ENCODE measurements at regions not wholly inside any gene's neighbourhood (a gene's known extent, or its start where the extent isn't known, plus 50 kb on each side); places are given as distances from the start of the nearest gene placed in this dataset.
A peak's percentile ranks its signal among the peaks of the same experiment; 100 is the strongest.

GRCh38 chr2:180723712-180724111 lies 256.7 kb upstream of the UBE2E3 start:
- TF ChIP-seq CTCF (conservative IDR thresholded peaks at IDR 0.05): no peak
- no peak for TF ChIP-seq ZFX (IDR thresholded peaks at IDR 0.05)
- no peak overlapping the region for H3K27ac ChIP-seq

DNA sequence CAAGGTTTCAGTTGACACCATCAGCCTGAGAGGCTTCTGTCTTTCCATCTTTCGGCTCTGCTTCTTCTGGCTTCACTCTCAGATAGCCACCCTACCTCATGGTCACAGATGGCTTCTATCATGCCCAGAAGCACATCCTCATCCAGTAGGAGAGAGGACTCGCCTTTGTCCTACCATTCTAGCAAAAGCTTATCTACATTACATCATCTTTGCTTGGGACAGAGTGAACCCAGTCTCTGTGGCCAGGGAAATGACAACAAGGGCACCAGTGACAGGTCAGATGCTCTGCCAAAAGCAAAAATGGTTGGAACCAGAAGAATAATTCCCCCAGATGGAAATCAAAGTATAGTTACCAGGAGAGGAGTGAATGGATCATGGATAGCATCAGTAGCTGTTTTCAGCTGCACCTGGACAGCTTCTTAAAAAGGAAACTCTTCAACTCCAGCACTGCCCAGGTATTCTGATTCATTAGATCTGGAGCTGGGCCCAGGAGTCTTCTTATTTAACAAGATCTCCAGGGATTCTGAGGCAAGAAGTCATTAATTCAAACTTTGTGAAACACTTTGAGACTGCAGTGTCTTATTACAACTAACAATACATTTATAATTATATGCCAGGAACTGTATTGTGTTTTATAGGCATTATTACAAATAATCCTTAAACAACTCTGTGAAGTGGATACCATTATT lies 257.7 kb upstream of the UBE2E3 start:
- H3K27ac ChIP-seq: peak overlapping the region; percentile 75; the same call in 1 of the 2 replicates
- TF ChIP-seq ZFX (IDR thresholded peaks at IDR 0.05) (no peak), CTCF (conservative IDR thresholded peaks at IDR 0.05) (no peak)

GRCh38 chr2:180720829-180721228 lies 259.6 kb upstream of the UBE2E3 start:
- no peak for TF ChIP-seq CTCF (conservative IDR thresholded peaks at IDR 0.05)
- TF ChIP-seq ZFX (IDR thresholded peaks at IDR 0.05): no peak

GRCh38 chr2:180717588-180717987 lies 262.8 kb upstream of the UBE2E3 start:
- TF ChIP-seq CTCF (conservative IDR thresholded peaks at IDR 0.05): no peak
- TF ChIP-seq ZFX (IDR thresholded peaks at IDR 0.05): no peak
- H3K27ac ChIP-seq: no peak overlapping the region

More at GRCh38 chr2:180720829-180721228, 259.6 kb upstream of the UBE2E3 start:
- H3K27ac ChIP-seq: peak overlapping the region; percentile 52

DNA sequence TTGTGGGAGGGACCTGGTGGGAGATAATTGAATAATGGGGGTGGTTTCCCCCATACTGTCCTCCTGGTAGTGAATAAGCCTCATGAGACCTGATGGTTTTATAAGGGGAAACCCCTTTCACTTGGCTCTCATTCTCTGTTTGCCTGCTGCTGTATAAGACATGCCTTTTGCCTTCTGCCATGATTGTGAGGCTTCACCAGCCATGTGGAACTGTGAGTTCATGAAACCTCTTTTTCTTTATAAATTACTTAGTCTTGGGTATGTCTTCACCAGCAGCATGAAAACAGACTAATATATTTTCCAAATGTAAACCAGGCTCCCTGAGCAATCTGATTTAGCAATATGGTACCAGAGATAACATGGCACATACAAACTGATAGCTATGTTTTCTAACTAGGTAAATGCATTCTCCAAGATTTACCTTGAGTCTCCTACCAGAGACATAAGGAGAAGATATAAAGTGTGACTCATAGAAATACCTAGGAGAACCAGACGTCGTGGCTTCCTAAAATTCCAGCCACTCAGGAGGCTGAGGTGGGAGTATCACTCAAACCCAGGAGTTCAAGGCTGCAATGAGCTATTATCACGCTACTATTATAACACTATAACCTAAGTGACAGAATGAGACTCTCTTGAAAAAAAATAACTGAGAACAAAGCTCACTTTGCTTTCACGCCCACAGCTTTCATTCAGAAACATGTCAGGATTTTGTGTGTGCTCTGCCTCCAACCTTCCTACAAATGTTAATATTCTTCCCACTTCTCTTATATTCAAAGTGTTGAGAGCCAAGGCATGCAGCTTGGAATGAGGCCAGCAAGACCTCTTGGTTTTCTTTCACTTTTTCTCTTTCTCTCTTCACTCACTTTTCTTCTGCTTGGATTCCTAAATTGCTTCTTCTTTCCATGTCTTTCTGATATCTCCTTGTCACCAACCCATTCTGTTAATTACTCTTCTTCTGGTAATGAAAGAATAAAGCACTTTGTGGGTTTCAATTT lies 263.9 kb upstream of the UBE2E3 start:
- H3K27ac ChIP-seq: peak overlapping the region; percentile 80; the same call in 1 of the 2 replicates

DNA sequence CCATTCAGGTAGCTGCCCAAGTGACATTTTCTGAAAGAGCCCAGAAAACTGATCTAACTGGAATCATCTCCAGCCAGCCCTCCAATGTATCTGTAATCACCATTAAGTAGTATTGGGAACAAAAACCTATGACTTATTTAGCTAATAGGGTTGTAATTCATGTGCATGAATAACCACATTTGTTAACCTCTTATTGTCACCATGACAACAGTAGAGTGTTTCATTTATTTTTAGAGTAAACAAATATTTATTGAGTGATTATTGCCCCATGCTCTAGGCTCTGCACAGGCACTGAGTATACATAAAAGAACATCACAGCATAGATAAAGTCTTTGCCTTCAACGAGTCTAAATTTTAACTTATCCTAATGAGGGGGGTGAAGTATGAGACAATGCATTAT lies 265.4 kb upstream of the UBE2E3 start:
- no peak overlapping the region for H3K27ac ChIP-seq
- TF ChIP-seq CTCF (conservative IDR thresholded peaks at IDR 0.05) (no peak), ZFX (IDR thresholded peaks at IDR 0.05) (no peak)

More for the DNA sequence above, 263.9 kb upstream of the UBE2E3 start:
- no peak for TF ChIP-seq CTCF (conservative IDR thresholded peaks at IDR 0.05)
- TF ChIP-seq ZFX (IDR thresholded peaks at IDR 0.05): no peak

All from C4-2B (cell line).